HG02610 (cell line): ENCODE measurements at regions not wholly inside any gene's neighbourhood (a gene's known extent, or its start where the extent isn't known, plus 50 kb on each side); places are given as distances from the start of the nearest gene placed in this dataset.

ENCODE experiments used
- ATAC-seq: cut with Tn5 transposase; IDR thresholded peaks from one replicate; pipeline ENCODE4 v1.9.1; 2021; ENCODE audit warnings: mild to moderate bottlenecking, moderate library complexity; ENCODE audit not compliant: unreplicated experiment

- no peak for ATAC-seq
Measured at GRCh38 chr6:111957623-111958315, 84.5 kb upstream of the FYN start.

DNA sequence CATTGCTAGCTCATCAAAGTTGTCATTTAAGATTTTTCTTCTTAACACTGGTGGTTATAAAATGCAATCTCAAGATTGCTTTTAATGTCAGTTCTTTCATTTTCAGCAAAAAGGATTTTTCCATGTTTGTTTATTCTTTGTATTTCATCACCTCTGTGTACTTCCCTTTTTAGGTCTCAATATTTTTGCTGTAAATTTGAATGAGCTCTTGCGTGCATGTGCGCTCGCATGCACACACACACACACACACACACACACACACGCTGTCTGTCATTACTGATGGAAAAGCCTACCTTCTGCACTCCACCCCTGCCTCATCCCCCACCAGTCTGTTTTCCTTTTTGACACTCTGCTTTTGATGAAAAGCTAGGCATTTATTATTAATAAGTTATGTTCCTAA lies 85.3 kb upstream of the FYN start:
- ATAC-seq, result no peak

DNA sequence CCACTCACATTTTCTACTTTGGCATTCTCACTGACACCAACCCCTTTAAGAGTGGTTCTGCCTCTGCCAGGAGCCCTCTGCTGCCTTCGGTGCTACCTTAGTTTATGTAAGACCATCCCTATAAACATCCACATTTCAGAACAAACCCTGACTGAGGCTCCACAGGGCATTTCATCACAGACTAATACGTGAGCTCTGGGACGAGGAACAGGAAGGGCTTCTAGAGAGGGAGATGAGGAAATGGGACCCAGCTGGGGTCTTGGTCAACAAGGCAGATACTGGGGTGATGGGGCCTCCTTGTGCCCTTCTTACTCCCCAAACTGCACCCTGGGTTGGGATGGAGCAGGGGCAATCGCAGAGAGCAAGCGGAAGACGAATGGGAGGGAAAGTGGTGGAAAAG lies 86.5 kb upstream of the FYN start:
- ATAC-seq, result no peak

GRCh38 chr6:111967131-111967530 lies 86.8 kb upstream of the CCN6 start:
- ATAC-seq, result no peak

DNA sequence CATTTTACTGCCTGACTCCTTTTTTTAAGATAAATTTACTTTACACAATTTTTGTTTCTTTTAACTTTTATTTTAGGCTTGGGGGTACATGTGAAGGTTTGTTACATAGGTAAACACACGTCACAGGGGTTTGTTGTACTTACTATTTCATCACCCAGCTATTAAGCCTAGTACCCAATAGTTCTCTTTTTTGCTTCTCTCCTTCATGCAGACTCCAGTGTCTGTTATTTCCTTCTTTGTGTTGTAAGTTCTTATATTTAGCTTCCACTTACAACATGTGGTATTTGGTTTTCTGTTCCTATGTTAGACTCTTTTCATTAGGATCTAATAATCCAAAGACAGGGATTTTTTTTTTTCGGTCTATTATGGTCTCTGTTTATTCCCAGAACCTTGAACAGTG lies 83.5 kb upstream of the CCN6 start:
- ATAC-seq, result no peak

- no peak for ATAC-seq
Measured at GRCh38 chr6:111971181-111971841, 82.6 kb upstream of the CCN6 start.

DNA sequence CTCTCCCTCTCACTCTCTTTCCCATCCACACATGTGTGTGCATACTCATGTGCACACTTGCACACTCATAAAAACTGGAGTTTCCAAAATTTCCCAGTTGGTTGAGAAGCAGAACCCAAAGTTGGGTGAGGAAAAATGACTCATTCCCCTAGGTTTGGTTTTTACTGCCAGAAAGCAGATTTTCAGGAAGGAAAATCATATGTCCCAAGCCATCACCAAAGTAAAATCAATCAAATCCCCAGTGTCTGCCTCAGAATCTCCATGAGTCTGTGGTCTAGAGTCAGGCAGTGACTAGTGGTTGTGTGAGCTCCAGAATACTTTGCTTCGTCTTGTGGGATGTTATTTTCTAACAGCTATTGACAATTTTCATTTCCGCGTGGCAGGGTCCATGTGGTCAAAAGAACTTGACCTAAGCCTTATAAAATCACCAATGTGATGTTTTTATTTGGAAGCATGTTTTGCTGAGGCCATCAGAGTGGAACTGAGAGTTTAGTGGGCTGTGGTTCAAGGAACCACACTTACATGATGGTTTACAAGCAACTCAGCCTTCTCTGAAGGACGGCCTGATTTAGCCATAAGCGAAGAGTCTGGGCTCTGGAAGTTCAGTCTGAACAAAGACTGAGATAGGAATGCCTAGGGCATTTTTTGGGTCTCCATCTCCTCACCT lies 81.9 kb upstream of the CCN6 start:
- peak; percentile 73 for ATAC-seq

- no peak for ATAC-seq
Measured at GRCh38 chr6:111972745-111973117, 81.2 kb upstream of the CCN6 start.

DNA sequence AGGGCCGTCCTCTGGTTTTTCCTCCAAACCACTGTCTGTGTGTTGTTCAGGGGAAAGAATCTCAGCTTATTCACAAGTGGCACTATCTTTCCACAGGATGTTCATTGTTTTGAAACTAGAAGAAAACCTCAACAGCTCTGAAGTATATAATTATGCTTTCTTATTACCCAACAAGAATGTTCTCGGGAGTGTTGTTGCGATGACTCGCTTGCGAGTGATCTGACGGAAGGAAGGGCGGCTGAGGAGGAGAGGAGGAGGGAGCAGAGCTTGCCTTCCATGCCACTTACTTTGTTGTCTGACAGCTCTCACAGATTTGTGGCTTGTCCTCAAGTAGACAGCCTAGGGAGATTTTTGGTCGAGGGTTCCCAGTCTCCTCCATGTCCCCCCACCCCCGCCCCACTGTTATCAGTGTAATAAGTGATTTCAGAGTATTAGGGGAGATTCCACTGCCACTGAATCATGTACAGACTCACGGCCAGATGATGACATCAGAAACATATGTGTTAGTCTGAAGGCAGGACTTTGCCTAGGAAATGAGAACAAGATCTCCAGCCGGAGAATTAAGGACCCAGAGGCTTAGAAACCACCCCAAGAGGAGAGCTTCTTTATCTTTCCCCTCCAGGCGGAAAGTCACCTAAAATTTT lies 80.7 kb upstream of the CCN6 start:
- no peak for ATAC-seq

DNA sequence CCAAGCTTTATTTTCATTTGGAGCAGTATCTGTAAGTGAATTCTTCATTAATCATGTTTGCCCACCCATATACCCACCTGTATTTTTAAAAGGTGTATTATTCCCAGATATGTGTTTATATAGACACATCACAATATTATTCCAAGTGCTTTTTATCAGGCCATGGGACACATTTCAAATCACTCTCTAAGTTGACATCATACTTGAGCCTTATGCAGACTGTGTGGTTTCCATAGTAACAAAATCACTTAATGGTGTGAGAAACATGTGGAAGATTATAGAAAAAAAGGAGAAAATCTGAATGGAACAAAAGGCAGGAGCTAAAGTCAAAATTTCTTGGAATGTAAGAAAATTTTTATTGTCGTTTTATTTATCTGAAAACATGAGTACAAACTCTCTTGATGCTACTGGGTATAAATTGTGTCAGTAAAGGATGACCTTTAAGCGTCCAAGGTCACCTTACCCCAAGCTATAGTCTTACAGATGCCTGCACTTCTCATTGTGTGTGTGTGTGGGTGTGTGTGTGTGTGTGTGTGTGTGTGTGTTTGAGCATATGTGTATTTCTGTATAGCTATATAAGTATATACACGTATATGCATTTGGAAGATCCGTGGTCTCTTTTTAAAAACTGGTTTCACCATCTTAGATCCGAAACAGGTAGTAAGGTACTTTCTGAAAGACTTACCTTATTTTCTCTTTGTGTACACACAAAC lies 79.8 kb upstream of the CCN6 start:
- no peak for ATAC-seq

GRCh38 chr6:111975466-111975865 lies 78.4 kb upstream of the CCN6 start:
- ATAC-seq, result no peak

DNA sequence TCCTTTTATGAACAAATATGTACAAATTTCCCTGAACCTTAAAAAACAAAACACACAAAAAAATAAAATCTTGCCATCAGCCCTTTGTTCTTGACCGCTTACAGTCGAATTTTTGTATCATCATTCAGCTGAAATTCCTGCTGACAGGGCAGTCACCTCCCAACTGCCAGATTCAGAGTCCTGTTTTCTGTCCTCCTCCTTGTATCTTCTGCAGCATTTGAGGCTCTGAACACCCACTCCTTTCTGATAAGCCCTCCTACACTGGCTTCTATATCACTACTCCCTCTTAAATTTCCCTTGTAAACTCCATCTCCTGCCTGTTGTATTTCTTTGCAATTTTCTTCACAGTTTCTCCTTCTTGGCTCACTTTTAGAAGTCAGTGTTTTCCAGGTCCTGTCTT lies 77.8 kb upstream of the CCN6 start:
- no peak for ATAC-seq

GRCh38 chr6:111978532-111979149 lies 75.3 kb upstream of the CCN6 start:
- ATAC-seq, result no peak

- ATAC-seq, result no peak
Measured at GRCh38 chr6:111979633-111980032, 74.3 kb upstream of the CCN6 start.

- ATAC-seq, result no peak
Measured at GRCh38 chr6:111980143-111980542, 73.8 kb upstream of the CCN6 start.

GRCh38 chr6:111980971-111981840 lies 72.7 kb upstream of the CCN6 start:
- no peak for ATAC-seq

DNA sequence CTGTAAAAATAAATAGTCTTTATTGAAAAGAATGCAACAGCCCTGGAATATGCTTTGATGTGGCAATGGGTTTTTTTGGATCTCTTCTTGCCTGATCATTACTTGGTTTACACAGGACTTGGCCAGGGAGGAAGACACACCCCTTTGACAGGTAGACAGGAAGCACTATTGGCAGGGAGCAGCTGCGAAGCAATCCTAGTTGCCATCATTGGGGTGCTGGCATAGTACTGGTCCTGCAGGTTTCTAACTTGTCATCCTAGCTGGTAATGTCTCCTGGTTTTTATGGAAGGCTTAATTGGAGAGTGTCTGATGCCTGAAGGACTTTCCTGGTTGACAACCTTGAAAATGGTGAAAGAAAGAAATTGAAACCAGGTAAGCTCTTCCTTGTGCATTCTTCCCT lies 71.2 kb upstream of the CCN6 start:
- no peak for ATAC-seq

GRCh38 chr6:111983193-111983592 lies 70.7 kb upstream of the CCN6 start:
- no peak for ATAC-seq

- ATAC-seq, result no peak
Measured at GRCh38 chr6:111984081-111984480, 69.8 kb upstream of the CCN6 start.
